ENCODE measurements at regions not wholly inside any gene's neighbourhood (a gene's known extent, or its start where the extent isn't known, plus 50 kb on each side); places are given as distances from the start of the nearest gene placed in this dataset.

DNA sequence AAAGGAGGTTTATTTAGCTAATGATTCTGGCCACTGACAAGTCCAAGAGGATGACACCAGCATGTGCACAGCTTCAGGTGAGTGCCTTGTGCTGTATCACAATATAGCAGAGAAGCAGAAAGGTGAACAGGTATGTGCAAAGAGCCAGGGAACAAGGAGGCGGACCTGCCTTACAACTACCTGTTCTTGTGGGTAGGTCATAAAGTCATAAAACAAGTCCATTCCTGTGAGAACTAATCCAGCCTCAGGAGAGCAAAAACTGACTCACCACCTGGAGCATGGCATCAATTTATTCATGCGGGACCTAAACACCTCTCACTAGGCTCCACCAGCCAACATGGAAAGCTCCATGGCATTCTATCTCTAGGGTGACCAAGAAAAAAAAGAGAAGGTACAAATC is 234.2 kb downstream of the ASXL3 start:
- TF ChIP-seq CTCF (IDR thresholded peaks at IDR 0.05) = no peak
- no peak for TF ChIP-seq ATF3 (CRISPR knock-in tag; conservative IDR thresholded peaks at IDR 0.05)
- no peak for TF ChIP-seq ZNF263 (CRISPR knock-in tag; IDR thresholded peaks at IDR 0.05; ENCODE audit: low read depth)
- TF ChIP-seq, protein P1, sequence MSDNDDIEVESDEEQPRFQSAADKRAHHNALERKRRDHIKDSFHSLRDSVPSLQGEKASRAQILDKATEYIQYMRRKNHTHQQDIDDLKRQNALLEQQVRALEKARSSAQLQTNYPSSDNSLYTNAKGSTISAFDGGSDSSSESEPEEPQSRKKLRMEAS (CRISPR knock-in tag; IDR thresholded peaks at IDR 0.05) = no peak
- no peak for TF ChIP-seq TEAD1 (CRISPR knock-in tag; IDR thresholded peaks at IDR 0.05)
- no peak for TF ChIP-seq ATF1 (CRISPR knock-in tag; IDR thresholded peaks at IDR 0.05)
- no peak for TF ChIP-seq ZNF423 (CRISPR knock-in tag; IDR thresholded peaks at IDR 0.05)
- no peak for TF ChIP-seq CREM (CRISPR knock-in tag; IDR thresholded peaks at IDR 0.05)
- TF ChIP-seq JUN (CRISPR knock-in tag; IDR thresholded peaks at IDR 0.05) = no peak
- TF ChIP-seq ZNF425 (CRISPR knock-in tag; conservative IDR thresholded peaks at IDR 0.05) = no peak

Data from WTC11 (cell line).